NCI-H128 (cell line): ENCODE measurements at regions not wholly inside any gene's neighbourhood (a gene's known extent, or its start where the extent isn't known, plus 50 kb on each side); places are given as distances from the start of the nearest gene placed in this dataset.

Source experiments
- DNase-seq: peaks from one replicate; lab custom pipeline; 2025; ENCODE audit not compliant: unreplicated experiment; lab: John Stamatoyannopoulos, UW

GRCh38 chr2:176388861-176389260, 119.6 kb downstream of the MTX2 start:
- DNase-seq: no peak

DNA sequence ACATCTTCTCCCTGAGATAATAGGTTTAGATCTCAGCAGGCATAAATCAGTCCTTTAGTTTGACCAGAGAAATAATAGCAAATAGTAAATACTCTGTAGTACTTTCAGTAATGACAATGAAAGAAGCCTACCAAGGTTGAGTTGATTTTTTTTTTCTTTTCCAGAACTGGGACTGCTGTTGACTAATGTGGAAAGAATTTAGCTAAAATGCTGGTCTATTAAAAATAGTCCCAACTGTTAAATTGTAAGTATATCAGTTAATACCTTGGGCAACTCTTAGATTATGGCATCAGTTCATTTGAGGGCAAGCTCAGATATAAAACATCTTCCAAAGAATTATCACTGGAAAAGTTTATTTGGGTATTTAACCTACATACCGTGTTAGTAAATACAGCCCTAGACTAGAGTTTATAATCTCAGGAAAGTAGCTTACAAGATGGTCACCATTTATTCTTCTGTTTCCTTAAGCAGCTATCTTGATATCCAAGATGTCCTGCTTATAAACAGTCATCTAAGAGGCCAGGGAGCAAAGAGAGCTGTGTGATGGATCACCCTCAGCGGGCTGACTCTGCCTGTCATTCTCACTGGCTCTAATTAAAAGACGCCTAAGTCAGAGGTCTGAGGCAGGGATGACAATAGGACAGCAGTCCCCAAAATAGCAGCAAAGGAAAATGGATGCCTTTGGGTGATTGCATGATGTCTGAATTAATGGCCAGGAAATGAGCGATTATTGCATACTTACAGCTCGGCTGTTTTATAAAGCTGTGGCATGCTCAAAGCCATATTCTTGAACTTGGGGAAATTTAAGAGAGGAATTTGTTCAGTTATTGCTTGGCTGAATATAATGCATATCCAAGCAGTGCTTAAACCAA, 121.3 kb downstream of the MTX2 start:
- DNase-seq: no peak

DNA sequence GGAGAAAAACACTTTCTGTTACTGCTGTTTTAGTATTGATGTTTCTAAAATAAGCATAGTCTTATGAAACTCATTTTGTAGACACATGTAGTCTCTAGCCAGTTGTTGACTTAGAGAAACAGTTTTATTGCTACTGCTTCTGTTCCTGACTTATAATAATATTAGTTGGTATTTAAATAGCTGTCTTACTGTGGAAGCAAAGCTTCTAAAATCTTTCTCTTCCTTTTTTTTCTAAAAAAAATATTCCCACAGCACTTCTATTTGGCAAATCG, 121.8 kb downstream of the MTX2 start:
- no peak for DNase-seq

- DNase-seq: no peak
Measured at GRCh38 chr2:176392249-176392648, 123.0 kb downstream of the MTX2 start.

- no peak for DNase-seq
Measured at GRCh38 chr2:176392744-176393414, 123.6 kb downstream of the MTX2 start.

- DNase-seq: no peak
Measured at GRCh38 chr2:176395273-176395854, 126.1 kb downstream of the MTX2 start.

DNA sequence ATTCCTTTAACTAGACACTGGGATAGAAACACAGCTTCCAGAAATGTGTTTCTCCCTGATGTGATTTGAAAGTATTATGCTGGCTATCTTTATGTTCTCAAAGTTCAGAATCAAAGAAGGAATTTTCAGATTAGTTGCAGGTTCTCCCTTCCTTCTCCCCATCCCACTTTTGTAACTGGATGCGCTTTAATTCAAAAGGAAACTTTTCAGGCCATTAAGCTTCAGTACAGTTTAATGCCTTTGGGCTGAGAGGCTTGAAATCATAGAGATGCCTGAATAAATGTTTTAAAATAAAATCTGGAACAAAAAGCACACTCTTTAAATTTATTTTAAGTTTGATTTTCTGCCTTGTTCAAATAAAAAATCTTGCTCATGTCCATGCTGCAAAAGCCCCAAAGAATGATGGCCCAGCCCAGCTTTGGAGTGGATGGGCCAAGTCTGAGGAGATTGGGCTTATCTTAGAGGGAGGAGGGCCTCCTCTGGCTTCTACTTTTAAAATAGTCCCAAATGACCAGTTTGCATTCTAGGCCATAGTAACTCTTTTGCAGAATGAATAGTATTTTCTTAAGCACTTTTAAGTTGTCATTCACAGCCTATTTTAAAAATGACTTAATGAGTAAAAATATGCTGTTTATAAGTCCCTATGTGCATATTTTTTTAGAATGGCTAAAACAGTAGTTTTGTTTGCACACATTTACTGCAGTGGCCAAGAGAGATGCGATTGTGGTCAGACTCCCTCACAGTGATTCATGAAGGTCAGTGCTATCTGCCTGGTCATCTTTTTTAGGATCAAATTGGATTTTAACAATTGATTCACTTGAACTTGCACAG, 129.2 kb downstream of the MTX2 start:
- DNase-seq: no peak

DNA sequence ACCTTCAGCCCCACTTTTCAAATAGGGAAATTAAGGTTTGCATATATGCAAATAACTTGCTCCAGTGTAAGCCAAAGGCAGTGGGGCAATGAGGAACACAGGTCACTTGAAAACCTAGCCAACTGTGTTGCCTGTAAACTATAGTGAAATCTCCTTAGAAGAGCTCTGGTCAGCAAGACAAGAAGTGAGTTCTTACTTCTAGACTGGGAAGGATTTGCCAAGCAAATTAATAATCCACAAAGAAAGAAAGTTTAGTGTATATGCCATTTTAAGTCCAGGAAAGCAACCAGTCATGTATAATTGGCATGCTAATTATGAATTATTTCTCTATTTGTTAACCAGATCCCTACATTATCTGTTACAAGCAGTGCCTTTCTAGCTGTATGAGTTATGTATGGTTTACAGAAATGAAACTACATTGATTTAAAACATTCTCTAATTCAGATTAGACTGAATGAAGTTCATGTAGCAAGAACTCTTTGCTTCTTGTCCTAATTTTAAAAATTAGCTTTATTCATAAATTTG, 129.9 kb downstream of the MTX2 start:
- no peak for DNase-seq

DNA sequence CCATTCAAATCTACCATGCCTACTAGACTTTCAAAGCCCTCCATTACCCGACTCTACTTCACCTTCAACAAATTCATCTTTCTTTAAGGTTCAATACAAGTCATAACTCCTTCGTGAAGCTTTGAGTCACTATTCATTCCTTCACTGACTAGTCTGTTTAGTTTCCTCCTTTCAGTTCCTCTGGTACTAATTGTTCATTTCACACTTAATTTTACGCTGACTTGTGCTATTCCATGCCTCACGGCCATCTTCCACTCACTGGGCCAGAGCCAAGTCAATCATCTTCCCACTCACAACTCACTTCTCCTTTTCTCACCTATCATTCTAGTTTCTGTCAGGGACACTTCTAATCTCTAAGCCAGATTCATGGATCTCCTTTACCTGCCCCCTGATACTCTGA, 136.2 kb downstream of the MTX2 start:
- DNase-seq: no peak

- no peak for DNase-seq
Measured at GRCh38 chr2:176407706-176408105, 138.5 kb downstream of the MTX2 start.

GRCh38 chr2:176409671-176410070, 140.4 kb downstream of the MTX2 start:
- DNase-seq: no peak

DNA sequence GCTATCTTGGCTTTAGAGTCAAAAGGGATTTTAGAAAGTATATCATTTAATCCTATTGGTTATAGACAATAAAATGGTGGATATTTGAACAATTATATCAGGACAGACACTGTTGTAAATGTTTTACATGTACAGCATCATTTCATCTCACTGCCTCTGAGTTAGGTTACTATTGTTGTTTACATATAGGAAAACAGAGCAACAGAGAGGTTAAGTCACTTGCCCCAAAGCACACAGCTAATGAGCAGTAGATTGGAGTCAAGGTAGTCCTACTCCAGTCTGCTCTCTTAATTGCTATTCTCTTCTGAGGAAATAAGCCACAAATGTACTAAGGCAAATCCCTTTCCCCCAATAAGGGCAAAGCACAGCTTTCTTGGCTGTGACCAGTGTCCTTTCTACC, 142.9 kb downstream of the MTX2 start:
- DNase-seq: no peak

- DNase-seq: no peak
Measured at GRCh38 chr2:176413786-176414185, 144.5 kb downstream of the MTX2 start.

GRCh38 chr2:176414641-176415040, 145.4 kb downstream of the MTX2 start:
- no peak for DNase-seq

- no peak for DNase-seq
Measured at GRCh38 chr2:176415174-176415895, 146.1 kb downstream of the MTX2 start.

DNA sequence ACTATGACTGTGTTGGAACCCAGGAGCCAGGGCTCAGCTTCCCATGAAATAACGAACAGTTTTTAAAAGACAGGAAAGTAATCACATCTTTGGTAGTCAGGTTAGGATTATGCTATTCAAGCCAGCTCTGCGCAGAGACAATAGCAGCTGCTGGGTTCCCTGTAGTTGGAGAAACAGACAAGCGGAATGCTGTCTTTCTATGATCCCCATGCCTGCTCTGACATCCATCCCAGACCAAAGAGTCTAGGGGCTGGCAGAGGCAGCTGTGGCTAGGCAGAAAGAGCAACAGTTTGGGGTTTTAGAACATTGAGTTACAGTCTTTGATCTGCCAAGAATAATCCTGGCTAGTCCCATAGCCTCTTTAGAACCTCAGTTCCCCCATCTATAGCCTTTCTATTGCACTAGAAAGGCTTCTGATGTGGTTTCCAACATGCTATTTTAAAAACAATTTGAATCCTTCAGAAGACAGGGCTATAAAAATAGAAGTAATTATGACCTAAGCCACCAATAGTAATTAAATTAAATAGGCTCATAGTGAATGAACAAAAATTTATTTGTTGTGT, 146.8 kb downstream of the MTX2 start:
- no peak for DNase-seq

- no peak for DNase-seq
Measured at GRCh38 chr2:176418768-176419167, 149.5 kb downstream of the MTX2 start.

GRCh38 chr2:176419591-176420071, 150.4 kb downstream of the MTX2 start:
- DNase-seq: no peak

DNA sequence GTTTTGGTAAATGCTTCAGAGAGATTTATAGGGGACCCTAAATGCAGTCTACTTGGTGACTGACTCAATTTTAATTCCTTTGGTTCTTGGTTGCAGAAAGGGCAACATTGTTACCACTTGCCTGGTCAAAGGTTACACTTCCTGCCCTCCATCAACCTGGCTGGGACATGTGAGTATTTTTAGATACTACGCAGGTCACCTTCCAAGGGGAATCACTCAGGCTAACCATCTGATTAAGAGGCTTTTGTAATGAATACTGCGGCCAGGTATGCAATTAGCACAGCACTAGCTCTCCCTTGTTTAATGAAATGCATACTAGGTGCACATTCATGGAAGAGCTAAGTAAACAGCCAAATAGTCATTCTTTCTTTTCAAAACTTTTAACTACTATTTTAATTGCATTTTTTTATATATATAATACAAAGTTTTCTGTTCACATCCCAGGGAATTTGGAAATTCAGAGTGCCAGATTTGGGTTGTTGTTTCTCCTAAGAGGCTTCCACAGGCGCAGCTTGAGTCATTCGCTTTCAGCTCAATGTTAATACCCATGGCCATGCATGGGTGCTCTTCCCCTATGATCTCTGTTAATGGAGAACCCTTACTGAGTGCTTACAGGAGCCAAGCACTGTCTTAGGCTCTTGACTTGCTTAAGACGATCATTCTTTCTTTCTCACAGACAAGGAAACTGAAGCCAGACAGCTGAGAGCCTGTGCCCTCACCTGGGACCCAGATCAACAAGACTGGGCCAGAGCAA, 152.2 kb downstream of the MTX2 start:
- DNase-seq: no peak
